PFSK-1 (cell line): ENCODE measurements at regions not wholly inside any gene's neighbourhood (a gene's known extent, or its start where the extent isn't known, plus 50 kb on each side); places are given as distances from the start of the nearest gene placed in this dataset.

Experiments used
- FOXP2 ChIP-seq: optimal IDR thresholded peaks from 2 replicates; pipeline ENCODE3; 2011; ENCODE audit warnings: borderline replicate concordance, control low read depth, inconsistent platforms; ENCODE audit not compliant: insufficient read depth; ENCODE audit errors: extremely low read length, extremely low read depth
- POLR2AphosphoS5 ChIP-seq: IDR thresholded peaks from 2 replicates; pipeline ENCODE4 v1.6.1; 2012; ENCODE audit warnings: low read depth, mild to moderate bottlenecking, control low read depth, low read length, moderate library complexity
- REST ChIP-seq, 2 experiments: IDR thresholded peaks; 2 replicates each; pipeline versions ENCODE4 v1.6.1 to v1.8.0; 2011 to 2012; ENCODE audit warnings: low read depth in 2 of 2, low read length in 2 of 2, control low read depth in 1 of 2, inconsistent platforms in 1 of 2, mild to moderate bottlenecking in 1 of 2, moderate library complexity in 1 of 2; ENCODE audit not compliant: insufficient read depth in 1 of 2
- SIN3A ChIP-seq: IDR thresholded peaks from 2 replicates; pipeline ENCODE4 v1.6.1; 2012; ENCODE audit warnings: mild to moderate bottlenecking, low read length, moderate library complexity, borderline replicate concordance; ENCODE audit not compliant: insufficient read depth
- TAF1 ChIP-seq: IDR thresholded peaks from 2 replicates; pipeline ENCODE4 v1.6.1; 2012; ENCODE audit warnings: low read length, control low read depth, borderline replicate concordance; ENCODE audit not compliant: insufficient read depth

- TF ChIP-seq REST (IDR thresholded peaks at IDR 0.05; ENCODE audit: insufficient read depth in 1 of 2, low read depth in 2 of 2, low read length in 2 of 2) (no peak), SIN3A (no peak), TAF1 (no peak), FOXP2 (no peak), POLR2AphosphoS5 (no peak)
Observed at GRCh38 chr16:16821261-16821660, 442.3 kb downstream of the NPIPA7 start.

- TF ChIP-seq POLR2AphosphoS5: no peak
- no peak for TF ChIP-seq SIN3A
- TF ChIP-seq FOXP2: no peak
Observed at GRCh38 chr16:16828913-16829398, 450.0 kb downstream of the NPIPA7 start.

- no peak for TF ChIP-seq SIN3A
- TF ChIP-seq FOXP2: no peak
- no peak for TF ChIP-seq REST (IDR thresholded peaks at IDR 0.05; ENCODE audit: insufficient read depth in 1 of 2, low read depth in 2 of 2, low read length in 2 of 2)
- TF ChIP-seq POLR2AphosphoS5: no peak
- TF ChIP-seq TAF1: no peak
Observed at GRCh38 chr16:16830401-16830800, 451.5 kb downstream of the NPIPA7 start.

GRCh38 chr16:16830973-16831372, 452.0 kb downstream of the NPIPA7 start:
- TF ChIP-seq POLR2AphosphoS5: no peak
- TF ChIP-seq FOXP2: no peak
- TF ChIP-seq TAF1: no peak
- TF ChIP-seq SIN3A: no peak
- no peak for TF ChIP-seq REST (IDR thresholded peaks at IDR 0.05; ENCODE audit: insufficient read depth in 1 of 2, low read depth in 2 of 2, low read length in 2 of 2)

- no peak for TF ChIP-seq TAF1
- no peak for TF ChIP-seq POLR2AphosphoS5
- TF ChIP-seq FOXP2: no peak
- no peak for TF ChIP-seq REST (IDR thresholded peaks at IDR 0.05; ENCODE audit: insufficient read depth in 1 of 2, low read depth in 2 of 2, low read length in 2 of 2)
- TF ChIP-seq SIN3A: no peak
Observed at GRCh38 chr16:16833165-16833564, 454.2 kb downstream of the NPIPA7 start.
